GM23248 (cell line): ENCODE measurements at regions not wholly inside any gene's neighbourhood (a gene's known extent, or its start where the extent isn't known, plus 50 kb on each side); places are given as distances from the start of the nearest gene placed in this dataset.

Experiments used
- DNase-seq: peaks from one replicate; pipeline ENCODE4 v3.0.0-alpha.2; 2015
- H2AFZ ChIP-seq: fragments of 200-600 bp; sonication (generic); 2 replicates; pipeline ENCODE4 v1.6.1; 2016; ENCODE audit warnings: antibody characterized with exemption
- H3F3A ChIP-seq: fragments of 200-600 bp; sonication (generic); 2 replicates; pipeline ENCODE4 v1.6.1; 2016; ENCODE audit warnings: mild to moderate bottlenecking, antibody characterized with exemption, mixed run types; ENCODE audit not compliant: insufficient read depth
- H3K27ac ChIP-seq: fragments of 200-600 bp; sonication (generic); 2 replicates; pipeline ENCODE4 v1.5.1; 2016; ENCODE audit warnings: mild to moderate bottlenecking
- H3K27me3 ChIP-seq: fragments of 200-600 bp; sonication (generic); replicated peaks from 2 replicates; pipeline ENCODE4 v1.6.1; 2016; ENCODE audit warnings: mild to moderate bottlenecking; ENCODE audit not compliant: insufficient read depth
- H3K36me3 ChIP-seq: fragments of 200-600 bp; sonication (generic); 2 replicates; pipeline ENCODE4 v1.6.1; 2016; ENCODE audit warnings: low read depth, mild to moderate bottlenecking
- H3K4me1 ChIP-seq: fragments of 200-600 bp; sonication (generic); 2 replicates; pipeline ENCODE4 v1.6.1; 2016; ENCODE audit warnings: mild to moderate bottlenecking; ENCODE audit not compliant: insufficient read depth
- H3K4me2 ChIP-seq: fragments of 200-600 bp; sonication (generic); one replicate; pipeline ENCODE4 v1.6.1; 2016; ENCODE audit warnings: mild to moderate bottlenecking; ENCODE audit not compliant: unreplicated experiment
- H3K4me3 ChIP-seq: fragments of 200-600 bp; sonication (generic); 2 replicates; pipeline ENCODE4 v1.5.1; 2016; ENCODE audit warnings: mild to moderate bottlenecking
- H3K79me2 ChIP-seq: fragments of 200-600 bp; sonication (generic); 2 replicates; pipeline ENCODE4 v1.6.1; 2016; ENCODE audit warnings: mild to moderate bottlenecking; ENCODE audit not compliant: insufficient read depth
- H3K9ac ChIP-seq: fragments of 200-600 bp; sonication (generic); 2 replicates; pipeline ENCODE4 v1.6.1; 2016; ENCODE audit warnings: mild to moderate bottlenecking
- H3K9me2 ChIP-seq: fragments of 200-600 bp; sonication (generic); 2 replicates; pipeline ENCODE4 v1.6.1; 2016; ENCODE audit warnings: mixed run types, mild to moderate bottlenecking, moderate library complexity; ENCODE audit not compliant: insufficient read depth
- H3K9me3 ChIP-seq: fragments of 200-600 bp; sonication (generic); one replicate; pipeline ENCODE4 v1.6.1; 2017; ENCODE audit warnings: low read depth
- H4K20me1 ChIP-seq: fragments of 200-600 bp; sonication (generic); 2 replicates; pipeline ENCODE4 v1.6.0; 2016; ENCODE audit not compliant: insufficient read depth
- EZH2 ChIP-seq: fragments of 200-600 bp; sonication (generic); IDR thresholded peaks from 2 replicates; pipeline ENCODE4 v1.6.1; 2018; ENCODE audit warnings: antibody characterized with exemption, mild to moderate bottlenecking; ENCODE audit not compliant: insufficient read depth, poor library complexity, severe bottlenecking
- EZH2phosphoT487 ChIP-seq: fragments of 200-600 bp; sonication (generic); IDR thresholded peaks from 2 replicates; pipeline ENCODE4 v1.6.1; 2018; ENCODE audit warnings: antibody characterized with exemption, moderate library complexity, mild to moderate bottlenecking, low read depth; ENCODE audit not compliant: insufficient read depth
- WGBS, 2 experiments: methylation state at CpG; one replicate each; pipeline ENCODE4 v1.1.6; 2015 to 2017; ENCODE audit warnings: low lambda C conversion rate in 2 of 2, low coverage in 1 of 2; ENCODE audit errors: missing lambda C conversion rate in 2 of 2; 5-methylcytosine and 5-hydroxymethylcytosine counted together
- in situ Hi-C: fragments of 300-500 bp; cut with MboI; formaldehyde crosslinking; loops from 2 replicates; pipeline ENCODE4 v1.15.0; 2020

DNA sequence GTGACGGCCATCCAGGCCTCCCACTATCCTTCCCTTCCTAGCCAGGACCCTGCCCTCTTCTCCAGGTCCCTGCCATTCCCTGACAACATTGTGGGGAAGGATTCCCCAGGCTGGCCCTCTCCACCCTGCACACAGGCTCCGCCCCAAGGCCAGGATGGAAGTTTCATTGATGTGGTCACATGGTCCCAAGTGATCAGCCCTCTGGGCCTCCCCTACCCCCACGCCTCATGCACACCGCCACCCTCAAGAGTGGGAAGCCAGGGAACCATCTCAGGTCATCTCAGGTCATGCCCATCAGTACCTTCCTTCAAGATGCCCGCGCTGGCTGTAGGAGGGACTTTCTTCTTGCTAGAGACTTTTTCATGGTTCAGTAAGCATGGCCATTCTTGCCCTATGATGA, 514.8 kb upstream of the RAB6C start:
- TF ChIP-seq EZH2phosphoT487 = no peak
- no peak for TF ChIP-seq EZH2
- no peak for DNase-seq

DNA sequence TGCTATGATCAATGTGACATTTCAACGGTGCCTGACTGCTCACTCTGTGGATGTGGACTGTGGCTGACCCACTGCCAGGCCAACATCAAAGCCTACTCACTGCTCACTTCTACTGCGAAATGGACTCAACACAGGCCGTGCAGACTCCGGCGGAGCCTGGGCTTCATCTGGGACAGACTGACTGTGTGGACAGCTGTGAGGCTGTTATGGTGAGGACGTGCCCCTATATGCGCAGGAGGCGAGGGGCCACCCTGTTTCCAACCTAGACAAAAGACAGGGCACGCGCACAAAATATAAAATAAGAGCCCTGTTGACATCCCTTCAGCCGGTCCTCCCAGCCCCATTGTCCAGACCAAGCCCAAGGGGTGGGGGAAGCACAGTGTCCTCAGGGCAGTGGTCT, 514.4 kb upstream of the RAB6C start:
- H3K9ac ChIP-seq = no peak overlapping the region
- no peaks in the 10 kb centered on the region for H3K79me2 ChIP-seq
- no peak for DNase-seq
- H2AFZ ChIP-seq = no peak overlapping the region
- H3K36me3 ChIP-seq = no peaks in the 10 kb centered on the region
- H3K27ac ChIP-seq = no peak overlapping the region
- in situ Hi-C loops = no loop called here
- TF ChIP-seq EZH2phosphoT487 (no peak), EZH2 (no peak)
- H3K4me1 ChIP-seq = no peaks in the 10 kb centered on the region
- H3K4me3 ChIP-seq = no peak overlapping the region
- H3K9me2 ChIP-seq = no peaks in the 10 kb centered on the region
- H3F3A ChIP-seq = no peaks in the 10 kb centered on the region
- no peaks in the 10 kb centered on the region for H4K20me1 ChIP-seq
- no peak overlapping the region for H3K4me2 ChIP-seq
- 39 to 45% methylated on average over 11 of the region's 11 CpGs for WGBS, 2 experiments
- no peaks in the 10 kb centered on the region for H3K9me3 ChIP-seq
- H3K27me3 ChIP-seq = no peaks in the 10 kb centered on the region

More for the DNA sequence above, 514.8 kb upstream of the RAB6C start:
- in situ Hi-C loops = no loop called here
- H2AFZ ChIP-seq = no peak overlapping the region
- no peaks in the 10 kb centered on the region for H3K9me2 ChIP-seq
- H3K9me3 ChIP-seq = no peaks in the 10 kb centered on the region
- H3K79me2 ChIP-seq = no peaks in the 10 kb centered on the region
- H4K20me1 ChIP-seq = no peaks in the 10 kb centered on the region
- no peaks in the 10 kb centered on the region for H3K36me3 ChIP-seq
- no peaks in the 10 kb centered on the region for H3K27me3 ChIP-seq
- H3K27ac ChIP-seq = no peak overlapping the region
- no peaks in the 10 kb centered on the region for H3K4me1 ChIP-seq
- no peak overlapping the region for H3K4me3 ChIP-seq
- H3K9ac ChIP-seq = no peak overlapping the region
- H3F3A ChIP-seq = no peaks in the 10 kb centered on the region
- no peak overlapping the region for H3K4me2 ChIP-seq
- 17 to 26% methylated on average over 6 of the region's 6 CpGs for WGBS, 2 experiments

DNA sequence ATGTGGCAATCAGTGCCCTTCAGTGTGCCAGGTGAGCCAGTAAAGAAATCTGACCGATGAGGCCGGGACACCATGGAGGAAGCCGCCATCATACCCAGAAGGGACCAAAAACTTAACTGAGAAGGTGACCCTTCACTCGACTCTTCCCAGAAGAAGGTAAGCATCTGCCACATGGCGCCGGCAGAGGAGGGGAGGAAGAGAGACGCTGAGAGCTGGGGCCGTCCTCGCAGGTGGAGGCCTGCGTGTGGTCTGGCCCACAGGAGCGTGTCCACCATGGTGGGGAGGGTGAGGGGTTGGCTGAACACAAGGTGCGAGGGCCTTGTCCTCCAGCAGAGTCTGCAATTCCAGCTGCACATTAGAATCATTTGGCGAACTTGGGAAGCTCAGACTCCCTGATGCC, 513.1 kb upstream of the RAB6C start:
- H3K9me2 ChIP-seq = no peaks in the 10 kb centered on the region
- WGBS, 2 experiments = 38 to 48% methylated on average over 13 of the region's 13 CpGs
- no peak overlapping the region for H3K27ac ChIP-seq
- no peaks in the 10 kb centered on the region for H3K36me3 ChIP-seq
- H3K9ac ChIP-seq = no peak overlapping the region
- no peaks in the 10 kb centered on the region for H3K79me2 ChIP-seq
- no peaks in the 10 kb centered on the region for H3K27me3 ChIP-seq
- no peak for DNase-seq
- no peaks in the 10 kb centered on the region for H3K9me3 ChIP-seq
- no peak overlapping the region for H3K4me3 ChIP-seq
- no peaks in the 10 kb centered on the region for H4K20me1 ChIP-seq
- no peak overlapping the region for H2AFZ ChIP-seq
- TF ChIP-seq EZH2phosphoT487 (no peak), EZH2 (no peak)
- H3K4me1 ChIP-seq = no peaks in the 10 kb centered on the region
- no peak overlapping the region for H3K4me2 ChIP-seq
- H3F3A ChIP-seq = no peaks in the 10 kb centered on the region
- in situ Hi-C loops = no loop called here

DNA sequence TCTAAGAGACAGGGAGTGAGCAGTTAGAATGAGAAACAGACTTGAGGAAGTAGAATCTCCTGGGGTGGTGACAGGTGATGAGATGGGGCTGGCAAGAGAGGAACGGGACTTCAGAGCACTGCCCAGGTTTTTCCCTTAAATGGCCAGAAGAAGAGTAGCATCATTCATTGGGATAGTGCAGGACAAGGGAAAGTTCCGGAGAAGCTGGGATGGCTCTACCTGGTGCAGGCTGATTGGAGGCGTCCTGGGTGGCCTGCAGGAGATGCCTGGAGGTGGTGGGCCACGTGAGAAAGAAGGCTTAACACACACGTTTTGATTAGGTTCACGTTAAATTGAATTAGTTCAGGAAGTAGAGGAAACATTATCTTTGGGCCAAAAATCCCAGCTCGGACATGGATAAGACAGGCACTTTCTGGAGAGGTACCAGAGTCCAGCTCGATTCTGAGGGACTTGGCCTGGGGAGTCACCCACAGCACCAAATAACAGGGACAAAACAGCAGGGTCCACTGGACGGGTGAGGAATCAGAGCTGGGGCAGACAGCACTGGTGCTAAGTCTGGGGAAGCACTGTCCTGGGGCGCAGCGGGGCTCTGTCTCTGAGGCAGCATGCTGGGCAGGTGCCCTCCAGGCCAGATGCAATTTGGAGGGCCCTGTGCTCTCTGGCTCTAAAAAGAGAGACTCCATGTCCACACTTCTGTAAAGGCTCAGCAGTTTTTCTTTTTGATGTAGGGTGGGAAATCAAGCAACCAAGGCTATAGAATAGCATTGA, 512.3 kb upstream of the RAB6C start:
- no peak overlapping the region for H3K4me3 ChIP-seq
- H3K4me1 ChIP-seq = no peaks in the 10 kb centered on the region
- no peak overlapping the region for H2AFZ ChIP-seq
- H3K27me3 ChIP-seq = no peaks in the 10 kb centered on the region
- H3K9ac ChIP-seq = no peak overlapping the region
- WGBS, 2 experiments = 28 to 31% methylated on average over 11 of the region's 11 CpGs
- in situ Hi-C loops = no loop called here
- DNase-seq = no peak
- no peaks in the 10 kb centered on the region for H3F3A ChIP-seq
- no peak overlapping the region for H3K27ac ChIP-seq
- H3K4me2 ChIP-seq = no peak overlapping the region
- H3K36me3 ChIP-seq = no peaks in the 10 kb centered on the region
- no peaks in the 10 kb centered on the region for H3K9me3 ChIP-seq
- no peak for TF ChIP-seq EZH2phosphoT487
- TF ChIP-seq EZH2 = no peak
- no peaks in the 10 kb centered on the region for H4K20me1 ChIP-seq
- no peaks in the 10 kb centered on the region for H3K79me2 ChIP-seq
- no peaks in the 10 kb centered on the region for H3K9me2 ChIP-seq
